Astrocyte (in vitro differentiated cells and primary cell): ENCODE measurements at regions not wholly inside any gene's neighbourhood (a gene's known extent, or its start where the extent isn't known, plus 50 kb on each side); places are given as distances from the start of the nearest gene placed in this dataset.
A peak's percentile ranks its signal among the peaks of the same experiment; 100 is the strongest.

ENCODE experiments used
- DNase-seq: peaks from one replicate; pipeline ENCODE4 v3.0.0-alpha.2; 2010; ENCODE audit warnings: low read depth
- FAIRE-seq: peaks from 2 replicates; lab custom pipeline; 2011; peaks lifted over from hg19 to GRCh38; lab: Jason Lieb, UNC
- H2AFZ ChIP-seq: 2 replicates; pipeline ENCODE4 v1.6.0; 2012; ENCODE audit warnings: low read depth, low read length, inconsistent platforms
- H3K27ac ChIP-seq: 2 replicates; pipeline ENCODE4 v1.5.1; 2011; ENCODE audit warnings: low read depth, low read length, inconsistent platforms
- H3K27me3 ChIP-seq: 2 replicates; pipeline ENCODE4 v1.6.0; 2011; ENCODE audit warnings: low read length, inconsistent platforms; ENCODE audit not compliant: insufficient read depth
- H3K36me3 ChIP-seq: 2 replicates; pipeline ENCODE4 v1.5.1; 2011; ENCODE audit warnings: low read length, inconsistent platforms; ENCODE audit not compliant: insufficient read depth
- H3K4me1 ChIP-seq: 2 replicates; pipeline ENCODE4 v1.5.1; 2011; ENCODE audit warnings: low read length, inconsistent platforms; ENCODE audit not compliant: insufficient read depth
- H3K4me2 ChIP-seq: 2 replicates; pipeline ENCODE4 v1.6.0; 2012; ENCODE audit warnings: low read length, inconsistent platforms
- H3K4me3 ChIP-seq: 2 replicates; pipeline ENCODE4 v1.5.1; 2011; ENCODE audit warnings: low read depth, mild to moderate bottlenecking, low read length, inconsistent platforms; ENCODE audit not compliant: insufficient read depth
- H3K79me2 ChIP-seq: 2 replicates; pipeline ENCODE4 v1.6.0; 2012; ENCODE audit warnings: mild to moderate bottlenecking, low read length, inconsistent platforms; ENCODE audit not compliant: insufficient read depth
- H3K9ac ChIP-seq: 2 replicates; pipeline ENCODE4 v1.6.0; 2012; ENCODE audit warnings: mild to moderate bottlenecking, low read length, inconsistent platforms
- H3K9me3 ChIP-seq: 2 replicates; pipeline ENCODE4 v1.5.1; 2012; ENCODE audit warnings: low read depth, mild to moderate bottlenecking, low read length, inconsistent platforms; ENCODE audit not compliant: insufficient read depth
- H4K20me1 ChIP-seq: 2 replicates; pipeline ENCODE4 v1.6.0; 2012; ENCODE audit warnings: low read length, inconsistent platforms; ENCODE audit not compliant: insufficient read depth
- H3K27ac Mint-ChIP-seq: one replicate; pipeline ENCODE4 v1.8.0; 2021; ENCODE audit warnings: mild to moderate bottlenecking, mixed read lengths; ENCODE audit not compliant: unreplicated experiment
- H3K27me3 Mint-ChIP-seq: one replicate; pipeline ENCODE4 v1.8.0; 2021; ENCODE audit warnings: low read depth, mixed read lengths; ENCODE audit not compliant: unreplicated experiment
- H3K36me3 Mint-ChIP-seq: one replicate; pipeline ENCODE4 v1.8.0; 2021; ENCODE audit warnings: low read depth, mixed read lengths; ENCODE audit not compliant: unreplicated experiment
- H3K4me1 Mint-ChIP-seq: one replicate; pipeline ENCODE4 v1.8.0; 2021; ENCODE audit warnings: low read depth, mixed read lengths; ENCODE audit not compliant: unreplicated experiment
- H3K4me3 Mint-ChIP-seq: one replicate; pipeline ENCODE4 v1.8.0; 2021; ENCODE audit warnings: mild to moderate bottlenecking, moderate library complexity, mixed read lengths; ENCODE audit not compliant: unreplicated experiment
- H3K9me3 Mint-ChIP-seq: one replicate; pipeline ENCODE4 v1.8.0; 2021; ENCODE audit warnings: mild to moderate bottlenecking, mixed read lengths; ENCODE audit not compliant: unreplicated experiment
- CTCF ChIP-seq: IDR thresholded peaks from 2 replicates; pipeline ENCODE4 v1.5.1; 2011; ENCODE audit warnings: low read depth, mild to moderate bottlenecking, inconsistent platforms, low read length, moderate library complexity; ENCODE audit not compliant: insufficient read depth
- EZH2 ChIP-seq: IDR thresholded peaks from 2 replicates; pipeline ENCODE4 v1.6.1; 2012; ENCODE audit warnings: mild to moderate bottlenecking, low read length, inconsistent platforms; ENCODE audit not compliant: insufficient read depth

GRCh38 chr2:48098539-48098938 is 192.2 kb upstream of the FBXO11 start:
- Histone ChIP-seq H3K9ac (no peak overlapping the region), H3K79me2 (no peaks in the 10 kb centered on the region), H2AFZ (no peak overlapping the region), H3K4me1 (no peaks in the 10 kb centered on the region), H3K4me3 (no peak overlapping the region), H3K27ac (no peak overlapping the region), H4K20me1 (no peaks in the 10 kb centered on the region), H3K4me2 (no peak overlapping the region), H3K27me3 (no peaks in the 10 kb centered on the region), H3K9me3 (no peaks in the 10 kb centered on the region), H3K36me3 (no peaks in the 10 kb centered on the region)
- Mint-ChIP-seq H3K27me3 (no peaks in the 10 kb centered on the region), H3K9me3 (peaks cover 6% of the 10 kb centered on the region), H3K4me1 (no peaks in the 10 kb centered on the region), H3K4me3 (no peak overlapping the region), H3K36me3 (no peaks in the 10 kb centered on the region), H3K27ac (no peak overlapping the region)
- DNase-seq, result no peak
- FAIRE-seq, result no peak
- TF ChIP-seq EZH2, result no peak
- TF ChIP-seq CTCF, result no peak

- Histone ChIP-seq H3K9me3 (no peaks in the 10 kb centered on the region), H3K27ac (no peak overlapping the region), H3K4me3 (no peak overlapping the region), H3K27me3 (no peaks in the 10 kb centered on the region), H3K79me2 (no peaks in the 10 kb centered on the region), H4K20me1 (no peaks in the 10 kb centered on the region), H2AFZ (no peak overlapping the region), H3K36me3 (no peaks in the 10 kb centered on the region), H3K4me1 (peaks cover 19% of the 10 kb centered on the region), H3K4me2 (no peak overlapping the region), H3K9ac (no peak overlapping the region)
- TF ChIP-seq CTCF (no peak), EZH2 (no peak)
- Mint-ChIP-seq H3K4me3 (no peak overlapping the region), H3K36me3 (no peaks in the 10 kb centered on the region), H3K27me3 (no peaks in the 10 kb centered on the region), H3K4me1 (peaks cover 20% of the 10 kb centered on the region), H3K9me3 (peaks cover 5% of the 10 kb centered on the region), H3K27ac (no peak overlapping the region)
- no peak for DNase-seq
- FAIRE-seq, result no peak
Observed at GRCh38 chr2:48104418-48104817, 198.1 kb upstream of the FBXO11 start.

DNA sequence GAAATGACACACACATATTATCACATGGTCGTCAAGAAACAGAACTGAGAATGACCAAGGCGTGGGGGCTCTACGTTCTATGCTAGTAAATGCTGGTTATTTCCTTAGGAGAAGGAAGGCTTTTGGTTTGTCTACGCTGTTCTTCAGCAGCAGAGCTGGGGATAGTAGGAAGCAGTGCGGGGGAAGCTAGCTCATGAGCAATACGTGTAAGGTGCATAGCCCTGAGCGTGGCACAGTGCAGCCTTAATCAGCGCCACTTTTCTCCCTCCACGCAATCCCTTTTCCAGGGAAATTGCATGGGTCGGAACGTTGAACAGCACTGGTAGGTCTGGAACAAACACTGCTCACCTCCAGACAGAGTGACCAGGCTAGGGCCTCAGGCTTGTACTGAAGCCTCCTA is 199.6 kb upstream of the FBXO11 start:
- no peak for DNase-seq
- no peaks in the 10 kb centered on the region for H3K79me2 ChIP-seq
- H3K27me3 ChIP-seq, result no peaks in the 10 kb centered on the region
- peak overlapping the region; percentile 69 for H3K4me2 ChIP-seq
- no peaks in the 10 kb centered on the region for H4K20me1 ChIP-seq
- H3K36me3 ChIP-seq, result no peaks in the 10 kb centered on the region
- H3K4me1 Mint-ChIP-seq, result peaks cover 21% of the 10 kb centered on the region
- FAIRE-seq, result no peak
- H3K9me3 Mint-ChIP-seq, result peaks cover under 1% of the 10 kb centered on the region
- no peaks in the 10 kb centered on the region for H3K36me3 Mint-ChIP-seq
- H3K27ac ChIP-seq, result peak overlapping the region; percentile 57
- peak overlapping the region; percentile 90 for H3K27ac Mint-ChIP-seq
- no peaks in the 10 kb centered on the region for H3K27me3 Mint-ChIP-seq
- H3K4me3 ChIP-seq, result no peak overlapping the region
- peak overlapping the region; percentile 75 for H2AFZ ChIP-seq
- H3K9ac ChIP-seq, result peak overlapping the region; percentile 65
- peaks cover 20% of the 10 kb centered on the region for H3K4me1 ChIP-seq
- H3K4me3 Mint-ChIP-seq, result no peak overlapping the region
- TF ChIP-seq EZH2 (no peak), CTCF (no peak)
- H3K9me3 ChIP-seq, result no peaks in the 10 kb centered on the region
